ENCODE measurements at regions not wholly inside any gene's neighbourhood (a gene's known extent, or its start where the extent isn't known, plus 50 kb on each side); places are given as distances from the start of the nearest gene placed in this dataset. TPM values are rescaled to one million over a fixed set of nuclear protein-coding genes. Genes with fewer than 3 reads are reported as not detected.

DNA sequence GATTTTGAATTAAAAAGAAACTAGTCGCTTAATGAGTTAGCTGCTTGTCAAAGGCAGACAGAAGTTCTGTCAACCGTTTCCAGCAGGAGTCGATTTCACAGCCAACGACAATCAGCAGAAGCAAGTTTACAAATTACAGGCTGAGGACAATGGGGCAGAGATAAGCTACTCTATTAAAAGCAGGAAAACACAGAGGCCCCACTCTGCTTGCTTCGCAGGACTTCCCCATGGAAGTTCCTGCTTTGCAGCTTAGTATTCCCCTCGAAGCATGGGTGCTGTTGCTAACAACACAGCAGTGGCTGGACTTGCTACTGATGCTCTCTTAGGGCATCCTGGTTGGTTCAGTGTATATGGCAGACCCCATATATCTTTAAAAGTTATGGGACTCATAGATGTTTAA is 50.8 kb upstream of the KLF6 start:
- POLR2A ChIA-PET, result interaction anchor here (0.7 to 5.1 kb wide), 6 partner anchors 11 to 54 kb away, joined by 3 to 22 read pairs (median 4); partner anchors contain the start of gene KLF6

DNA sequence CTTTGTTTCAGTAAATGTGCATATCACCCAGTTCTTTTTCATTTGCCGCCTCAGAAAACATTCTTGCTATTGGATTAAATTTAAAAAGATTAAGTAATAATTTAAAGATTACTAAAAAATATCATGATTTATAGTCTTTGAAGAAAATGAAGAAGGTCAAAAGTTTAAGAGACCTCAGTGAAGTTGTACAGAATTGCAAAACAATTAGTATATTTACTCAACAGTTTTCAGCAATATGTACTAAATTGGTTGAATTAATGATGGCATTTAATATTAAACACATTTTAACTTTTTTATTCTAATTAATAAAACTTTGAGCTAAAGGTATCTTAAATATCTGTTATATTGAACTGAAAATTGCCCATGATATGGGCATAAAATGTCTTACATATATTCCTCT is 49.9 kb upstream of the KLF6 start:
- DNase-seq (ENCODE audit: unreplicated experiment), result no peak
- no TSS peak for BruUV-seq (replicated peaks)
- POLR2A ChIA-PET, result interaction anchor here (1.0 to 5.1 kb wide), 4 partner anchors 8 to 50 kb away, joined by 3 to 22 read pairs (median 4); partner anchors contain the start of gene KLF6
- no peak overlapping the region for H3K4me3 Mint-ChIP-seq (ENCODE audit: unreplicated experiment)
- no peaks in the 10 kb centered on the region for H3K9me3 Mint-ChIP-seq (ENCODE audit: unreplicated experiment)
- H3K4me1 Mint-ChIP-seq (ENCODE audit: insufficient read depth, unreplicated experiment), result no peaks in the 10 kb centered on the region
- H3K27me3 Mint-ChIP-seq (ENCODE audit: insufficient read depth, unreplicated experiment), result no peaks in the 10 kb centered on the region
- intact Hi-C loops (cut with micrococcal nuclease), result no loop called here
- no peaks in the 10 kb centered on the region for H3K36me3 Mint-ChIP-seq (ENCODE audit: insufficient read depth, unreplicated experiment)
- TF ChIP-seq, protein P1, sequence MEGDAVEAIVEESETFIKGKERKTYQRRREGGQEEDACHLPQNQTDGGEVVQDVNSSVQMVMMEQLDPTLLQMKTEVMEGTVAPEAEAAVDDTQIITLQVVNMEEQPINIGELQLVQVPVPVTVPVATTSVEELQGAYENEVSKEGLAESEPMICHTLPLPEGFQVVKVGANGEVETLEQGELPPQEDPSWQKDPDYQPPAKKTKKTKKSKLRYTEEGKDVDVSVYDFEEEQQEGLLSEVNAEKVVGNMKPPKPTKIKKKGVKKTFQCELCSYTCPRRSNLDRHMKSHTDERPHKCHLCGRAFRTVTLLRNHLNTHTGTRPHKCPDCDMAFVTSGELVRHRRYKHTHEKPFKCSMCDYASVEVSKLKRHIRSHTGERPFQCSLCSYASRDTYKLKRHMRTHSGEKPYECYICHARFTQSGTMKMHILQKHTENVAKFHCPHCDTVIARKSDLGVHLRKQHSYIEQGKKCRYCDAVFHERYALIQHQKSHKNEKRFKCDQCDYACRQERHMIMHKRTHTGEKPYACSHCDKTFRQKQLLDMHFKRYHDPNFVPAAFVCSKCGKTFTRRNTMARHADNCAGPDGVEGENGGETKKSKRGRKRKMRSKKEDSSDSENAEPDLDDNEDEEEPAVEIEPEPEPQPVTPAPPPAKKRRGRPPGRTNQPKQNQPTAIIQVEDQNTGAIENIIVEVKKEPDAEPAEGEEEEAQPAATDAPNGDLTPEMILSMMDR (IDR thresholded peaks at IDR 0.05; ENCODE audit: unreplicated experiment), result no peak
- H3K27ac Mint-ChIP-seq (ENCODE audit: low read depth, unreplicated experiment), result no peak overlapping the region
- CTCF ChIA-PET, result no interaction called here

More for the DNA sequence above, 50.8 kb upstream of the KLF6 start:
- Mint-ChIP-seq H3K27me3 (ENCODE audit: insufficient read depth, unreplicated experiment) (no peaks in the 10 kb centered on the region), H3K9me3 (ENCODE audit: unreplicated experiment) (no peaks in the 10 kb centered on the region), H3K4me1 (ENCODE audit: insufficient read depth, unreplicated experiment) (peaks cover 5% of the 10 kb centered on the region), H3K4me3 (ENCODE audit: unreplicated experiment) (no peak overlapping the region), H3K36me3 (ENCODE audit: insufficient read depth, unreplicated experiment) (no peaks in the 10 kb centered on the region), H3K27ac (ENCODE audit: low read depth, unreplicated experiment) (no peak overlapping the region)
- intact Hi-C loops (cut with micrococcal nuclease), result no loop called here
- TF ChIP-seq, protein P1 (IDR thresholded peaks at IDR 0.05; ENCODE audit: unreplicated experiment), result no peak
- BruUV-seq (replicated peaks), result no TSS peak
- CTCF ChIA-PET, result no interaction called here
- no peak for DNase-seq (ENCODE audit: unreplicated experiment)

Small RNA genes lying in the stretch of these regions (microRNA-seq; reads per million reads assigned to microRNA genes)
- not detected for gene MIR6078
